ENCODE measurements at regions not wholly inside any gene's neighbourhood (a gene's known extent, or its start where the extent isn't known, plus 50 kb on each side); places are given as distances from the start of the nearest gene placed in this dataset.
"Not testable (repeated sequence)": the region's sequence is repeated elsewhere in the genome, so short reads cannot be mapped to it uniquely, and the experiment has no call there.

- DNase-seq = no peak
Observed at GRCh38 chr4:111991163-111991562, 154.1 kb upstream of the FAM241A start.

GRCh38 chr4:111991797-111992196, 153.5 kb upstream of the FAM241A start:
- DNase-seq = no peak

- DNase-seq = no peak
Observed at GRCh38 chr4:111992351-111993168, 152.7 kb upstream of the FAM241A start.

GRCh38 chr4:111994392-111994791, 150.9 kb upstream of the FAM241A start:
- no peak for DNase-seq

- DNase-seq = no peak
Observed at GRCh38 chr4:111997785-111998184, 147.5 kb upstream of the FAM241A start.

- no peak for DNase-seq
Observed at GRCh38 chr4:111999801-112000200, 145.5 kb upstream of the FAM241A start.

- DNase-seq = no peak
Observed at GRCh38 chr4:112001041-112001440, 144.2 kb upstream of the FAM241A start.

GRCh38 chr4:112002248-112002661, 143.0 kb upstream of the FAM241A start:
- no peak for DNase-seq

- DNase-seq = no peak
Observed at GRCh38 chr4:112003231-112003907, 141.9 kb upstream of the FAM241A start.

GRCh38 chr4:112005027-112005426, 140.2 kb upstream of the FAM241A start:
- no peak for DNase-seq

- DNase-seq = no peak
Observed at GRCh38 chr4:112007391-112007790, 137.9 kb upstream of the FAM241A start.

GRCh38 chr4:112015960-112016359, 129.3 kb upstream of the FAM241A start:
- no peak for DNase-seq

GRCh38 chr4:112023402-112023950, 121.8 kb upstream of the FAM241A start:
- no peak for DNase-seq

GRCh38 chr4:112026058-112026457, 119.2 kb upstream of the FAM241A start:
- DNase-seq = no peak

- no peak for DNase-seq
Observed at GRCh38 chr4:112029771-112030171, 115.5 kb upstream of the FAM241A start.

GRCh38 chr4:112031712-112032328, 113.4 kb upstream of the FAM241A start:
- DNase-seq = no peak

- DNase-seq = no peak
Observed at GRCh38 chr4:112036886-112037285, 108.4 kb upstream of the FAM241A start.

GRCh38 chr4:112038861-112039260, 106.4 kb upstream of the FAM241A start:
- no peak for DNase-seq

- DNase-seq = not testable (repeated sequence)
Observed at GRCh38 chr4:112049119-112049518, 96.1 kb upstream of the FAM241A start.

GRCh38 chr4:112053825-112054350, 91.4 kb upstream of the FAM241A start:
- DNase-seq = no peak

- no peak for DNase-seq
Observed at GRCh38 chr4:112055100-112055499, 90.2 kb upstream of the FAM241A start.

GRCh38 chr4:112057470-112057869, 87.8 kb upstream of the FAM241A start:
- DNase-seq = no peak

GRCh38 chr4:112058433-112058832, 86.8 kb upstream of the FAM241A start:
- no peak for DNase-seq
